Uterus (tissue), 3 donors: ENCODE measurements at regions not wholly inside any gene's neighbourhood (a gene's known extent, or its start where the extent isn't known, plus 50 kb on each side); places are given as distances from the start of the nearest gene placed in this dataset.

Experiments
- DNase-seq, 2 donors: peaks; one replicate each; pipeline ENCODE4 v3.0.0-alpha.2; 2019 to 2020
- H3K27ac ChIP-seq, 2 donors: fragments of 200-600 bp; sonication (generic); 1 replicate in 1 of 2; 2 replicates in 1 of 2; pipeline ENCODE4 v1.5.1; 2016 to 2018
- H3K27me3 ChIP-seq, 2 donors: fragments of 200-600 bp; sonication (generic); one replicate each; pipeline ENCODE4 v1.5.1; 2018 to 2019; ENCODE audit warnings: control low read depth in 1 of 2
- H3K36me3 ChIP-seq, 2 donors: fragments of 200-600 bp; sonication (generic); one replicate each; pipeline ENCODE4 v1.5.1; 2019; ENCODE audit warnings: control low read depth in 1 of 2
- H3K4me1 ChIP-seq, 2 donors: fragments of 200-600 bp; sonication (generic); one replicate each; pipeline ENCODE4 v1.5.1; 2018 to 2019; ENCODE audit warnings: control low read depth in 1 of 2
- H3K4me3 ChIP-seq, 2 donors: fragments of 200-600 bp; sonication (generic); 1 replicate in 1 of 2; 2 replicates in 1 of 2; pipeline ENCODE4 v1.5.1; 2018 to 2019; ENCODE audit warnings: mild to moderate bottlenecking in 1 of 2
- H3K9me3 ChIP-seq, 2 donors: fragments of 200-600 bp; sonication (generic); one replicate each; pipeline ENCODE4 v1.5.1; 2019; ENCODE audit warnings: control low read depth in 1 of 2
- POLR2A ChIP-seq, 2 donors: fragments of 450-650 bp; IDR thresholded peaks; one replicate each; pipeline ENCODE4 v1.6.1; 2016; ENCODE audit warnings: antibody characterized with exemption in 2 of 2, mild to moderate bottlenecking in 1 of 2, moderate library complexity in 1 of 2
- intact Hi-C: fragments of 100-400 bp; cut with DNase I; formaldehyde crosslinking; loops from one replicate; pipeline ENCODE4 v1.15.1; 2023; ENCODE audit warnings: low total_unique reads
- TF ChIP-seq, protein P1 (sequence below), 4 experiments: fragments of 200-600 bp in 2 of 4; fragments of 450-650 bp in 2 of 4; sonication (generic) in 2 of 4; IDR thresholded peaks; one replicate each; pipeline ENCODE4 v1.5.1; 2016 to 2019; ENCODE audit warnings: antibody characterized with exemption in 4 of 4, mild to moderate bottlenecking in 2 of 4, moderate library complexity in 1 of 4
- donor health status: DM: yes; HTN: yes; CAD: no.

DNA sequence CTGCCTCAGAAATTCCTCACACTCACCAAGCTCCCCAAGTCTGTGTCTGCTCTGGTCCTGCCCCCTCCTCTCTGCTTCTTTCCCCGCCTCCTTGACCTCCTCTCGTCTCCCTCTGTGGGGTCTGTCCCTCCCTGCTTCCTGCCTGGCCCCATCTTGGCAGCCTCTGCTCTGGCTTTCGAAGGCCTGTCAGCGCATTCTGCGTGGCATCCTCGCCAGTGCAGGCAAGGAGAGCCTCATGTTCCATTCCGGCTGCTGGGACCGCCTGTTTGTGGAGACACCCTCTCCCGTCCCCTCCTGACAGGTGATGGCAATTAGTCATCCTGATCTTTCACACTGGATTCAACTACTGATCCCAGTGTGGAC lies 51.7 kb upstream of the COL13A1 start:
- Histone ChIP-seq H3K4me3 (no peak overlapping the region), H3K4me1 (no peaks in the 10 kb centered on the region), H3K9me3 (no peaks in the 10 kb centered on the region), H3K27ac (no peak overlapping the region), H3K27me3 (no peaks in the 10 kb centered on the region), H3K36me3 (no peaks in the 10 kb centered on the region)
- intact Hi-C loops, result no loop called here
- TF ChIP-seq, protein P1, sequence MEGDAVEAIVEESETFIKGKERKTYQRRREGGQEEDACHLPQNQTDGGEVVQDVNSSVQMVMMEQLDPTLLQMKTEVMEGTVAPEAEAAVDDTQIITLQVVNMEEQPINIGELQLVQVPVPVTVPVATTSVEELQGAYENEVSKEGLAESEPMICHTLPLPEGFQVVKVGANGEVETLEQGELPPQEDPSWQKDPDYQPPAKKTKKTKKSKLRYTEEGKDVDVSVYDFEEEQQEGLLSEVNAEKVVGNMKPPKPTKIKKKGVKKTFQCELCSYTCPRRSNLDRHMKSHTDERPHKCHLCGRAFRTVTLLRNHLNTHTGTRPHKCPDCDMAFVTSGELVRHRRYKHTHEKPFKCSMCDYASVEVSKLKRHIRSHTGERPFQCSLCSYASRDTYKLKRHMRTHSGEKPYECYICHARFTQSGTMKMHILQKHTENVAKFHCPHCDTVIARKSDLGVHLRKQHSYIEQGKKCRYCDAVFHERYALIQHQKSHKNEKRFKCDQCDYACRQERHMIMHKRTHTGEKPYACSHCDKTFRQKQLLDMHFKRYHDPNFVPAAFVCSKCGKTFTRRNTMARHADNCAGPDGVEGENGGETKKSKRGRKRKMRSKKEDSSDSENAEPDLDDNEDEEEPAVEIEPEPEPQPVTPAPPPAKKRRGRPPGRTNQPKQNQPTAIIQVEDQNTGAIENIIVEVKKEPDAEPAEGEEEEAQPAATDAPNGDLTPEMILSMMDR (IDR thresholded peaks at IDR 0.05), result no peak
- no peak for TF ChIP-seq POLR2A (IDR thresholded peaks at IDR 0.05)
- DNase-seq, result no peak

DNA sequence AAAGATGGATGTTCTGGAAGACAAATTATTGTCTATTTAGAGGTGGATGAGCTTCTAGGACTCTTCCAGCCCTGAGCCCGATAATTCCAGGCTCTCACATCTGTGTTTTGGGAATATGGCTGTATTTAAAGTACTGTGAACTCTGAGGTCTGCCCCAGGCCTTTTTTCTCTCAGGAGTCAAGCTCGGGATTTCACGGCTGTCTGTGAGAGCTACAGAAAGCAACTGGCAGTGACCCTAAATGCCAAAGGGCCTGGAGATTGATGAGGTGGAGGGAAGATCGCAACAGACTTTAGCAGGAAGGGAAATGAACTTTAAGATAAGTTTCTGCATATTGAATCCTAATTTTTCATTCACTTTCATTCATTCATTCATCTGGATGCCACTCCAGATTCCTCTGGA lies 51.0 kb upstream of the COL13A1 start:
- H3K4me1 ChIP-seq, result no peaks in the 10 kb centered on the region
- no peak overlapping the region for H3K4me3 ChIP-seq
- no peak for DNase-seq
- no peaks in the 10 kb centered on the region for H3K9me3 ChIP-seq
- no peaks in the 10 kb centered on the region for H3K36me3 ChIP-seq
- TF ChIP-seq POLR2A (IDR thresholded peaks at IDR 0.05), result no peak
- TF ChIP-seq, protein P1 (IDR thresholded peaks at IDR 0.05), result no peak
- intact Hi-C loops, result no loop called here
- H3K27ac ChIP-seq, result no peak overlapping the region
- no peaks in the 10 kb centered on the region for H3K27me3 ChIP-seq

DNA sequence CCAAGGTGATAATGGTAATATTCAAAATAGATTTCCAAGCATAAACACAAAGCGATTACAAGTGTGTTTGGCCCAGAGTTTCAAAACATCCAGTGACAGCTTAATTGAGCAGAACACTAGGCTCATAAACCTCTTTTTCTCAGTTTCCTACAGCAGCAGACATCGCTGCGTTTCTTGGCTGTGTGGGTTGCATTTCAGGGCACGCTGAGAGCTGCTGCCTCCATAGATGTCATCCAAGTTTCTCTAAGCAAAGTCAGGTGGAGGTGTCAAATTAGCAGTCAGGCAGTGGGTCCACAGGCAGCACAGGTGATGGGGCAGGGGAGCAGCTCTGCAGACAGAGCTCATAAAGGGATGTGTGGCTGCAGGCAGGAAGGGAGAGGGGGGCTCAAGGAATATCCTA lies 50.5 kb upstream of the COL13A1 start:
- intact Hi-C loops, result no loop called here

More for the DNA sequence above, 50.5 kb upstream of the COL13A1 start:
- DNase-seq, result no peak
- H3K4me3 ChIP-seq, result no peak overlapping the region
- H3K27me3 ChIP-seq, result no peaks in the 10 kb centered on the region
- H3K27ac ChIP-seq, result no peak overlapping the region
- no peaks in the 10 kb centered on the region for H3K4me1 ChIP-seq
- no peaks in the 10 kb centered on the region for H3K9me3 ChIP-seq
- TF ChIP-seq, protein P1 (IDR thresholded peaks at IDR 0.05), result no peak
- no peak for TF ChIP-seq POLR2A (IDR thresholded peaks at IDR 0.05)
- no peaks in the 10 kb centered on the region for H3K36me3 ChIP-seq
